NT2/D1 (cell line): ENCODE measurements at regions not wholly inside any gene's neighbourhood (a gene's known extent, or its start where the extent isn't known, plus 50 kb on each side); places are given as distances from the start of the nearest gene placed in this dataset.

Source experiments
- DNase-seq: peaks from one replicate; pipeline ENCODE4 v3.0.0-alpha.2; 2011; ENCODE audit warnings: low read depth, low spot score
- H3K27me3 ChIP-seq: 2 replicates; pipeline ENCODE4 v1.6.0; 2011; ENCODE audit warnings: mild to moderate bottlenecking; ENCODE audit not compliant: insufficient read length, insufficient read depth
- H3K36me3 ChIP-seq: 2 replicates; pipeline ENCODE4 v1.6.1; 2011; ENCODE audit warnings: mild to moderate bottlenecking, low read length, mixed read lengths; ENCODE audit not compliant: insufficient read depth, insufficient read length
- H3K4me1 ChIP-seq: 2 replicates; pipeline ENCODE4 v1.5.1; 2011; ENCODE audit not compliant: insufficient read depth, insufficient read length
- H3K4me3 ChIP-seq: 2 replicates; pipeline ENCODE4 v1.5.1; 2011; ENCODE audit warnings: low read depth; ENCODE audit not compliant: insufficient read length
- H3K9ac ChIP-seq: 2 replicates; pipeline ENCODE4 v1.6.0; 2011; ENCODE audit warnings: low read depth; ENCODE audit not compliant: insufficient read length
- H3K9me3 ChIP-seq: 2 replicates; pipeline ENCODE4 v1.5.1; 2011; ENCODE audit warnings: mild to moderate bottlenecking, low read length; ENCODE audit not compliant: insufficient read depth
- SUZ12 ChIP-seq: IDR thresholded peaks from 2 replicates; pipeline ENCODE4 v1.6.1; 2011; ENCODE audit not compliant: insufficient read length, insufficient read depth; ENCODE audit errors: extremely low read depth
- YY1 ChIP-seq: IDR thresholded peaks from 2 replicates; pipeline ENCODE4 v1.6.1; 2011; ENCODE audit not compliant: insufficient read length, insufficient read depth
- ZNF274 ChIP-seq: IDR thresholded peaks from 2 replicates; pipeline ENCODE4 v1.6.1; 2011; ENCODE audit warnings: mild to moderate bottlenecking, low read depth, low read length

GRCh38 chr5:63686181-63686580 is 276.1 kb downstream of the HTR1A start:
- no peak for DNase-seq
- no peaks in the 10 kb centered on the region for H3K9me3 ChIP-seq
- no peak overlapping the region for H3K4me3 ChIP-seq
- no peaks in the 10 kb centered on the region for H3K36me3 ChIP-seq
- no peak for TF ChIP-seq SUZ12
- no peak for TF ChIP-seq YY1
- TF ChIP-seq ZNF274 = no peak
- H3K9ac ChIP-seq = no peak overlapping the region
- H3K4me1 ChIP-seq = no peaks in the 10 kb centered on the region
- H3K27me3 ChIP-seq = no peaks in the 10 kb centered on the region

- Histone ChIP-seq H3K27me3 (no peaks in the 10 kb centered on the region), H3K9ac (no peak overlapping the region), H3K4me1 (no peaks in the 10 kb centered on the region), H3K9me3 (no peaks in the 10 kb centered on the region), H3K4me3 (no peak overlapping the region), H3K36me3 (no peaks in the 10 kb centered on the region)
- TF ChIP-seq ZNF274 = no peak
- DNase-seq = no peak
Measured at GRCh38 chr5:63685454-63685853, 276.8 kb downstream of the HTR1A start.

GRCh38 chr5:63674881-63675280 is 287.4 kb downstream of the HTR1A start:
- no peaks in the 10 kb centered on the region for H3K27me3 ChIP-seq
- no peak for TF ChIP-seq SUZ12
- TF ChIP-seq YY1 = no peak
- no peak overlapping the region for H3K4me3 ChIP-seq
- DNase-seq = no peak
- no peaks in the 10 kb centered on the region for H3K9me3 ChIP-seq
- H3K4me1 ChIP-seq = no peaks in the 10 kb centered on the region
- H3K9ac ChIP-seq = no peak overlapping the region
- H3K36me3 ChIP-seq = no peaks in the 10 kb centered on the region

- no peak for DNase-seq
- TF ChIP-seq ZNF274 = no peak
- no peak for TF ChIP-seq YY1
- no peak for TF ChIP-seq SUZ12
Measured at GRCh38 chr5:63655043-63655442, 307.2 kb downstream of the HTR1A start.

GRCh38 chr5:63650581-63650980 is 311.7 kb downstream of the HTR1A start:
- Histone ChIP-seq H3K9ac (no peak overlapping the region), H3K4me1 (no peaks in the 10 kb centered on the region)

More at GRCh38 chr5:63655043-63655442, 307.2 kb downstream of the HTR1A start:
- H3K4me3 ChIP-seq = no peak overlapping the region
- H3K36me3 ChIP-seq = no peaks in the 10 kb centered on the region
- H3K9ac ChIP-seq = no peak overlapping the region
- no peaks in the 10 kb centered on the region for H3K4me1 ChIP-seq
- no peaks in the 10 kb centered on the region for H3K9me3 ChIP-seq
- no peaks in the 10 kb centered on the region for H3K27me3 ChIP-seq

GRCh38 chr5:63648376-63648775 is 313.9 kb downstream of the HTR1A start:
- Histone ChIP-seq H3K9ac (no peak overlapping the region), H3K27me3 (no peaks in the 10 kb centered on the region), H3K4me3 (no peak overlapping the region), H3K9me3 (no peaks in the 10 kb centered on the region), H3K4me1 (no peaks in the 10 kb centered on the region), H3K36me3 (no peaks in the 10 kb centered on the region)
- TF ChIP-seq SUZ12 (no peak), YY1 (no peak), ZNF274 (no peak)
- no peak for DNase-seq

More at GRCh38 chr5:63650581-63650980, 311.7 kb downstream of the HTR1A start:
- Histone ChIP-seq H3K36me3 (no peaks in the 10 kb centered on the region), H3K27me3 (no peaks in the 10 kb centered on the region), H3K9me3 (no peaks in the 10 kb centered on the region), H3K4me3 (no peak overlapping the region)
- no peak for TF ChIP-seq ZNF274
- TF ChIP-seq SUZ12 = no peak
- TF ChIP-seq YY1 = no peak
- no peak for DNase-seq

GRCh38 chr5:63629951-63630630 is 332.2 kb downstream of the HTR1A start:
- no peaks in the 10 kb centered on the region for H3K27me3 ChIP-seq
- H3K4me3 ChIP-seq = no peak overlapping the region
- H3K4me1 ChIP-seq = no peaks in the 10 kb centered on the region
- no peak overlapping the region for H3K9ac ChIP-seq
- TF ChIP-seq YY1 (no peak), SUZ12 (no peak), ZNF274 (no peak)
- DNase-seq = no peak
- no peaks in the 10 kb centered on the region for H3K9me3 ChIP-seq
- H3K36me3 ChIP-seq = no peaks in the 10 kb centered on the region
